Neural cell (in vitro differentiated cells): ENCODE measurements at regions not wholly inside any gene's neighbourhood (a gene's known extent, or its start where the extent isn't known, plus 50 kb on each side); places are given as distances from the start of the nearest gene placed in this dataset.

ENCODE experiments used
- H2AFZ ChIP-seq: fragments of 200-600, 300-800 bp; sonication (generic), shearing (Covaris generic); 2 replicates; pipeline ENCODE4 v1.6.0; 2014; ENCODE audit warnings: low read depth, mild to moderate bottlenecking, antibody characterized with exemption, low read length, moderate library complexity
- H3F3A ChIP-seq: fragments of 200-600 bp; shearing (Covaris generic); 2 replicates; pipeline ENCODE4 v1.6.1; 2016; ENCODE audit warnings: mild to moderate bottlenecking, moderate library complexity, mixed read lengths, antibody characterized with exemption, low read length; ENCODE audit not compliant: insufficient read depth, poor library complexity, severe bottlenecking
- H3K27ac ChIP-seq: fragments of 200-600, 300-800 bp; sonication (generic), shearing (Covaris generic); 2 replicates; pipeline ENCODE4 v1.5.1; 2014; ENCODE audit warnings: mild to moderate bottlenecking, low read length, moderate library complexity
- H3K27me3 ChIP-seq: fragments of 300-800, 200-600 bp; sonication (generic), shearing (Covaris generic); 2 replicates; pipeline ENCODE4 v1.6.0; 2014; ENCODE audit warnings: mild to moderate bottlenecking, low read depth, low read length, moderate library complexity; ENCODE audit not compliant: insufficient read depth
- H3K36me3 ChIP-seq: fragments of 300-800, 200-600 bp; sonication (generic), shearing (Covaris generic); 2 replicates; pipeline ENCODE4 v1.5.1; 2014; ENCODE audit warnings: mild to moderate bottlenecking, antibody characterized with exemption, low read length, moderate library complexity; ENCODE audit not compliant: insufficient read depth
- H3K4me2 ChIP-seq: fragments of 300-800, 200-600 bp; sonication (generic), shearing (Covaris generic); 2 replicates; pipeline ENCODE4 v1.6.0; 2014; ENCODE audit warnings: mild to moderate bottlenecking, low read length
- H3K4me3 ChIP-seq: fragments of 300-800, 200-600 bp; sonication (generic), shearing (Covaris generic); 2 replicates; pipeline ENCODE4 v1.5.1; 2014; ENCODE audit warnings: mild to moderate bottlenecking, low read length, moderate library complexity
- H3K79me2 ChIP-seq: fragments of 200-600 bp; shearing (Covaris generic); replicated peaks from 2 replicates; pipeline ENCODE4 v1.6.0; 2014; ENCODE audit warnings: mild to moderate bottlenecking, low read length, moderate library complexity; ENCODE audit not compliant: insufficient read depth
- H3K9ac ChIP-seq: fragments of 300-800, 200-600 bp; sonication (generic), shearing (Covaris generic); 2 replicates; pipeline ENCODE4 v1.6.1; 2016; ENCODE audit warnings: mild to moderate bottlenecking, low read length, mixed read lengths
- H3K9me2 ChIP-seq: fragments of 200-600 bp; shearing (Covaris generic); 2 replicates; pipeline ENCODE4 v1.6.1; 2016; ENCODE audit warnings: mild to moderate bottlenecking, low read length, mixed read lengths; ENCODE audit not compliant: insufficient read depth
- H3K9me3 ChIP-seq: fragments of 200-600, 300-800 bp; sonication (generic), shearing (Covaris generic); 2 replicates; pipeline ENCODE4 v1.6.1; 2016; ENCODE audit warnings: mild to moderate bottlenecking, mixed run types, low read length, moderate library complexity, mixed read lengths
- H4K20me1 ChIP-seq: fragments of 200-600 bp; shearing (Covaris generic); 2 replicates; pipeline ENCODE4 v1.6.1; 2016; ENCODE audit warnings: mild to moderate bottlenecking, mixed run types; ENCODE audit not compliant: insufficient read depth
- CTCF ChIP-seq: fragments of 450-650 bp; IDR thresholded peaks from 2 replicates; pipeline ENCODE4 v1.5.1; 2014; ENCODE audit warnings: antibody characterized with exemption, mild to moderate bottlenecking, moderate library complexity; ENCODE audit not compliant: poor library complexity, severe bottlenecking
- EP300 ChIP-seq: fragments of 450-650 bp; conservative IDR thresholded peaks from 2 replicates; pipeline ENCODE4 v1.6.1; 2014; ENCODE audit warnings: antibody characterized with exemption, mild to moderate bottlenecking, moderate library complexity; ENCODE audit not compliant: poor library complexity, severe bottlenecking
- EZH2 ChIP-seq: fragments of 200-600, 300-800 bp; shearing (Covaris generic), sonication (generic); IDR thresholded peaks from 2 replicates; pipeline ENCODE4 v1.6.1; 2014; ENCODE audit warnings: antibody characterized with exemption, low read length, borderline replicate concordance, mild to moderate bottlenecking; ENCODE audit not compliant: insufficient read depth, poor library complexity, severe bottlenecking
- MXI1 ChIP-seq: fragments of 450-650 bp; conservative IDR thresholded peaks from 2 replicates; pipeline ENCODE4 v1.6.1; 2014; ENCODE audit warnings: antibody characterized with exemption, mild to moderate bottlenecking; ENCODE audit not compliant: poor library complexity, severe bottlenecking
- POLR2AphosphoS5 ChIP-seq: IDR thresholded peaks from 2 replicates; pipeline ENCODE4 v1.6.1; 2012
- RAD21 ChIP-seq: fragments of 450-650 bp; conservative IDR thresholded peaks from 2 replicates; pipeline ENCODE4 v1.6.1; 2014; ENCODE audit warnings: antibody characterized with exemption, mild to moderate bottlenecking, moderate library complexity
- REST ChIP-seq: IDR thresholded peaks from 2 replicates; pipeline ENCODE4 v1.6.1; 2012; ENCODE audit warnings: borderline replicate concordance
- SMC3 ChIP-seq: fragments of 450-650 bp; conservative IDR thresholded peaks from 2 replicates; pipeline ENCODE4 v1.6.1; 2014; ENCODE audit warnings: antibody characterized with exemption, mild to moderate bottlenecking, moderate library complexity; ENCODE audit not compliant: poor library complexity
- TAF1 ChIP-seq: IDR thresholded peaks from 2 replicates; pipeline ENCODE4 v1.6.1; 2012; ENCODE audit warnings: low read depth

- H3K4me2 ChIP-seq, result no peak overlapping the region
- H3K9me3 ChIP-seq, result no peaks in the 10 kb centered on the region
- H3K9me2 ChIP-seq, result no peaks in the 10 kb centered on the region
- H3K27me3 ChIP-seq, result no peaks in the 10 kb centered on the region
- H3F3A ChIP-seq, result no peaks in the 10 kb centered on the region
- H3K4me3 ChIP-seq, result no peak overlapping the region
- H4K20me1 ChIP-seq, result no peaks in the 10 kb centered on the region
- no peaks in the 10 kb centered on the region for H3K79me2 ChIP-seq
- H2AFZ ChIP-seq, result no peak overlapping the region
- H3K27ac ChIP-seq, result no peak overlapping the region
- H3K9ac ChIP-seq, result no peak overlapping the region
- H3K36me3 ChIP-seq, result no peaks in the 10 kb centered on the region
- no peak for TF ChIP-seq TAF1
- TF ChIP-seq POLR2AphosphoS5, result no peak
- no peak for TF ChIP-seq EP300
- TF ChIP-seq EZH2, result no peak
- no peak for TF ChIP-seq SMC3
- no peak for TF ChIP-seq RAD21
- no peak for TF ChIP-seq CTCF
- no peak for TF ChIP-seq REST
- TF ChIP-seq MXI1, result no peak
Measured at GRCh38 chr2:196510246-196510645, 129.3 kb upstream of the CCDC150 start.

- no peaks in the 10 kb centered on the region for H3K79me2 ChIP-seq
- no peak overlapping the region for H3K27ac ChIP-seq
- no peaks in the 10 kb centered on the region for H3K27me3 ChIP-seq
- H3K4me3 ChIP-seq, result no peak overlapping the region
- no peak overlapping the region for H3K4me2 ChIP-seq
- H4K20me1 ChIP-seq, result no peaks in the 10 kb centered on the region
- no peaks in the 10 kb centered on the region for H3K9me2 ChIP-seq
- no peaks in the 10 kb centered on the region for H3K9me3 ChIP-seq
- no peaks in the 10 kb centered on the region for H3K36me3 ChIP-seq
- no peak overlapping the region for H2AFZ ChIP-seq
- TF ChIP-seq TAF1 (no peak), SMC3 (no peak), CTCF (no peak), POLR2AphosphoS5 (no peak), MXI1 (no peak), RAD21 (no peak), EZH2 (no peak), EP300 (no peak), REST (no peak)
- no peaks in the 10 kb centered on the region for H3F3A ChIP-seq
- no peak overlapping the region for H3K9ac ChIP-seq
Measured at GRCh38 chr2:196511258-196512168, 128.0 kb upstream of the CCDC150 start.
